Stimulated activated CD4-positive, alpha-beta T cell treated with anti-CD3 and anti-CD28 coated beads, Interleukin-2, amount 100 ng/mL, for 4 hours (primary cell): ENCODE measurements at regions not wholly inside any gene's neighbourhood (a gene's known extent, or its start where the extent isn't known, plus 50 kb on each side); places are given as distances from the start of the nearest gene placed in this dataset.
"Not testable (repeated sequence)": the region's sequence is repeated elsewhere in the genome, so short reads cannot be mapped to it uniquely, and the experiment has no call there.

ENCODE experiments used
- DNase-seq: peaks from one replicate; pipeline ENCODE4 v3.0.0-alpha.2; 2020; ENCODE audit warnings: low read depth

- no peak for DNase-seq
Measured at GRCh38 chr2:145402706-145403277, 882.9 kb upstream of the ZEB2 start.

- no peak for DNase-seq
Measured at GRCh38 chr2:145399131-145399530, 879.2 kb upstream of the ZEB2 start.

- DNase-seq: no peak
Measured at GRCh38 chr2:145394181-145394580, 874.3 kb upstream of the ZEB2 start.

GRCh38 chr2:145386973-145387372, 867.1 kb upstream of the ZEB2 start:
- no peak for DNase-seq

- DNase-seq: no peak
Measured at GRCh38 chr2:145383961-145384360, 864.0 kb upstream of the ZEB2 start.

GRCh38 chr2:145380436-145381017, 860.6 kb upstream of the ZEB2 start:
- no peak for DNase-seq

- DNase-seq: no peak
Measured at GRCh38 chr2:145379934-145380333, 860.0 kb upstream of the ZEB2 start.

- DNase-seq: no peak
Measured at GRCh38 chr2:145374165-145374564, 854.2 kb upstream of the ZEB2 start.

- DNase-seq: not testable (repeated sequence)
Measured at GRCh38 chr2:145367334-145367733, 847.4 kb upstream of the ZEB2 start.

- no peak for DNase-seq
Measured at GRCh38 chr2:145366341-145366740, 846.4 kb upstream of the ZEB2 start.

GRCh38 chr2:145360129-145360790, 840.3 kb upstream of the ZEB2 start:
- DNase-seq: no peak

- no peak for DNase-seq
Measured at GRCh38 chr2:145359561-145359960, 839.6 kb upstream of the ZEB2 start.

GRCh38 chr2:145356056-145356455, 836.1 kb upstream of the ZEB2 start:
- DNase-seq: no peak

GRCh38 chr2:145352484-145352883, 832.6 kb upstream of the ZEB2 start:
- DNase-seq: no peak

GRCh38 chr2:145351864-145352425, 832.0 kb upstream of the ZEB2 start:
- no peak for DNase-seq

GRCh38 chr2:145350011-145350410, 830.1 kb upstream of the ZEB2 start:
- DNase-seq: no peak

- no peak for DNase-seq
Measured at GRCh38 chr2:145344076-145344724, 824.3 kb upstream of the ZEB2 start.

GRCh38 chr2:145343287-145343686, 823.4 kb upstream of the ZEB2 start:
- no peak for DNase-seq

GRCh38 chr2:145341536-145341935, 821.6 kb upstream of the ZEB2 start:
- no peak for DNase-seq

GRCh38 chr2:145339646-145340045, 819.7 kb upstream of the ZEB2 start:
- no peak for DNase-seq

- no peak for DNase-seq
Measured at GRCh38 chr2:145332210-145332898, 812.4 kb upstream of the ZEB2 start.

- DNase-seq: no peak
Measured at GRCh38 chr2:145329971-145330370, 810.1 kb upstream of the ZEB2 start.
